ENCODE measurements at regions not wholly inside any gene's neighbourhood (a gene's known extent, or its start where the extent isn't known, plus 50 kb on each side); places are given as distances from the start of the nearest gene placed in this dataset.
A peak's percentile ranks its signal among the peaks of the same experiment; 100 is the strongest.

DNA sequence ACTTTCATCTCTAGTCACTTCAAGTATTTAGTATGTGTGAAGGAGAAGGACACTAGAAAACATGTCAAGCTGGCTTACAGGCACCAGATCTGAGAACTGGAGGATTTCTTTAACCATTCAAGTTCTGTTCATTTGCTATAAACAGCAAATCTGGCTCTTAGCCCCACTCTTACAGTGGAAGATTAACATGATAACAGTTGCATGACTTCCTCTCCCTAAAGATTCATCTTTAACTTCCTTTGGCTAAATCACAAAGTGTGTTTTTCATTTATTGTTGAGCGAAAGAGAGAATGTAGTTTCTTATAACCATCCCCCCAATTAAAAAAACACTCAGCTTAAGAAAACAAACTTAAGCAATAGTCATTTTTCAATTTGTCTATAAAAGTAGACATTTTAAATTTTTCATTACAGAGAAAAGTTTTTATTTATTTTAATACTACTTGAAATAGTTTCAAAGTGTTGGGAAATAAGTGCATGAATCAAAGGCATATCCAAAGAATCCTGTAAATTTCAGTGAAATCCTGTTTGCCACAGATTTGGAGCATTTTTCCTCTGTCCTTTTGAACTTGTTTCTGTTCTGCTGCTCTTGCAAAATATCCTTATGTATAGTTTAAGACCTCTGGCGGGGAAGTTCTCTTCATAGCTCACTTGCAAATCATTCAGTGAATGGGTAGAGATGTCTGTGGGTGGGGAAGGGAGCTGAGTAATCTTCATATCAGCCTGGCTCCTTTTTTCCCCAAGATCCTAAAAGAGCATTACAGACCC lies 241.0 kb upstream of the RBBP8 start:
- Histone ChIP-seq H3K27me3 (no peaks in the 10 kb centered on the region), H3K9me3 (no peaks in the 10 kb centered on the region), H3K4me3 (no peak overlapping the region), H3K4me1 (peaks cover 0 to 16% (median 8%) of the 10 kb centered on the region in 3 donors), H3K27ac (peak overlapping the region in 2 of 4 donors; percentile 2 to 14), H3K36me3 (no peaks in the 10 kb centered on the region)
- TF ChIP-seq POLR2A (IDR thresholded peaks at IDR 0.05), result no peak
- WGBS, 2 donors, result 39 to 53% methylated on average over 2 of the region's 2 CpGs
- DNase-seq, result no peak
- intact Hi-C loops (cut with DNase I), result no loop called here

DNA sequence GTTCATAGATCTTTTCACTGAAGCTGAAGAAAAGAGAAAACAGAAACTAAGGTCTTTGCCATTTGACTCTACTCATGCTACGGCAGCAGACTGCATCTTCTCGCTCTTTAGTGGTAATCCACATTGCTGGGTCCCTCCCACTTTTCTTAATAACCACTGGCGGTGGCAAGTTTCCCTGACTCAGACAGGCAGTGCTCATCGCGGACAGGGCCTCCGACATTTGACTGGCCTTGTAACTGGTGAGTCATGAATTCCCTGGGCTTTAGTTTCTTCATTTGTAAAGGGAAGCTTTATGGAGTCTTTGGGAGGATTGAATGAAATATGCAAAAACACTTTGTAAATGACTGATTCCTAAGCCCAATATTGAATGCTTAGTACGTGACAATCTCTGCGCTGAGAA lies 238.2 kb upstream of the RBBP8 start:
- Histone ChIP-seq H3K4me3 (no peak overlapping the region), H3K9me3 (no peaks in the 10 kb centered on the region), H3K36me3 (no peaks in the 10 kb centered on the region), H3K27me3 (no peaks in the 10 kb centered on the region), H3K27ac (no peak overlapping the region), H3K4me1 (peaks cover 0 to 16% (median 8%) of the 10 kb centered on the region in 3 donors)
- TF ChIP-seq POLR2A (IDR thresholded peaks at IDR 0.05), result no peak
- TF ChIP-seq, protein P1, sequence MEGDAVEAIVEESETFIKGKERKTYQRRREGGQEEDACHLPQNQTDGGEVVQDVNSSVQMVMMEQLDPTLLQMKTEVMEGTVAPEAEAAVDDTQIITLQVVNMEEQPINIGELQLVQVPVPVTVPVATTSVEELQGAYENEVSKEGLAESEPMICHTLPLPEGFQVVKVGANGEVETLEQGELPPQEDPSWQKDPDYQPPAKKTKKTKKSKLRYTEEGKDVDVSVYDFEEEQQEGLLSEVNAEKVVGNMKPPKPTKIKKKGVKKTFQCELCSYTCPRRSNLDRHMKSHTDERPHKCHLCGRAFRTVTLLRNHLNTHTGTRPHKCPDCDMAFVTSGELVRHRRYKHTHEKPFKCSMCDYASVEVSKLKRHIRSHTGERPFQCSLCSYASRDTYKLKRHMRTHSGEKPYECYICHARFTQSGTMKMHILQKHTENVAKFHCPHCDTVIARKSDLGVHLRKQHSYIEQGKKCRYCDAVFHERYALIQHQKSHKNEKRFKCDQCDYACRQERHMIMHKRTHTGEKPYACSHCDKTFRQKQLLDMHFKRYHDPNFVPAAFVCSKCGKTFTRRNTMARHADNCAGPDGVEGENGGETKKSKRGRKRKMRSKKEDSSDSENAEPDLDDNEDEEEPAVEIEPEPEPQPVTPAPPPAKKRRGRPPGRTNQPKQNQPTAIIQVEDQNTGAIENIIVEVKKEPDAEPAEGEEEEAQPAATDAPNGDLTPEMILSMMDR (IDR thresholded peaks at IDR 0.05), result no peak
- intact Hi-C loops (cut with DNase I), result no loop called here
- DNase-seq, result no peak
- 31 to 32% methylated on average over 8 of the region's 8 CpGs for WGBS, 2 donors

DNA sequence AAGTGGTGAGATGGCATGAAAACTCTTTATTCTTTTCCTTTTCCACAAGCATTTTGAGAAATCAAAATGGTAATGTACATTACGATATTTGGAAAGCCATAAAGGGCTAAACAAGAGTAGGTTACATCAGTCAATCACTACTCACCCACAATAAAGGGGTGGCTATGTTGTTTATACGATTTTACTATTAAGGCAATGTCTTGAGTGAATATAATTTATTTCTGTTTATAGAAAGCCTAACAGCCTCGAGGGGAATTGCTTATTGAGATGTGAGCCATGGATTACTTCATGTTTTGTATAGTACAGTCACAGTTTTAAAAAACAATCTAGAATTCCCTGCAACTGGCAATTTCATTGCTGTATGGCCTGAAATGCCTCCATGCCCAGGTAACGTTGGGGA lies 237.5 kb upstream of the RBBP8 start:
- H3K36me3 ChIP-seq, result no peaks in the 10 kb centered on the region
- H3K4me3 ChIP-seq, result no peak overlapping the region
- no peak for DNase-seq
- H3K4me1 ChIP-seq, result peaks cover 0 to 16% (median 8%) of the 10 kb centered on the region in 3 donors
- intact Hi-C loops (cut with DNase I), result no loop called here
- 47 to 60% methylated on average over 4 of the region's 4 CpGs for WGBS, 2 donors
- no peaks in the 10 kb centered on the region for H3K9me3 ChIP-seq
- TF ChIP-seq, protein P1 (IDR thresholded peaks at IDR 0.05), result no peak
- TF ChIP-seq POLR2A (IDR thresholded peaks at IDR 0.05), result no peak
- H3K27me3 ChIP-seq, result no peaks in the 10 kb centered on the region
- no peak overlapping the region for H3K27ac ChIP-seq

DNA sequence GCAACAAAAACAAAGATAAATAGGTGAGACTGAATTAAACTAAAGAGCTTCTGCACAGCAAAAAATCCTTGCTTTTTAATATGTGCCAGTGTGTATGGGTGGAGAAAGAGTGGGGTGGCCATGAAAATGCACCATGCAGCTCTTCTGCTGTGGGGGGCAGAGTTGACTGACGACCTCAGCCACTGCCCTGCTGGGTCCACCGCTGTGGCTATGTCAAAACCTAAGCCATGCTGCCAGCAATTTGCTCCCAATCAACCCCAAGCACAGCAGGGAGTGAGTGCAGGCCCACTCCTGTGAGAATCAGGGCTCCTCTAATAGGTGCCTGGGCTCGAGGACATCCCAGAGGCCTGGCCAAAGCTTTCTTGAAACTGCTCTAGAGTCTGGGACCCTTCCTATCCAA lies 235.6 kb upstream of the RBBP8 start:
- intact Hi-C loops (cut with DNase I), result no loop called here
- peaks cover 0 to 16% (median 6%) of the 10 kb centered on the region in 3 donors for H3K4me1 ChIP-seq
- H3K4me3 ChIP-seq, result no peak overlapping the region
- DNase-seq, result no peak
- no peaks in the 10 kb centered on the region for H3K36me3 ChIP-seq
- WGBS, 2 donors, result 82 to 85% methylated on average over 3 of the region's 3 CpGs
- H3K27ac ChIP-seq, result no peak overlapping the region
- H3K9me3 ChIP-seq, result no peaks in the 10 kb centered on the region
- H3K27me3 ChIP-seq, result no peaks in the 10 kb centered on the region
- no peak for TF ChIP-seq POLR2A (IDR thresholded peaks at IDR 0.05)
- TF ChIP-seq, protein P1 (IDR thresholded peaks at IDR 0.05), result no peak

DNA sequence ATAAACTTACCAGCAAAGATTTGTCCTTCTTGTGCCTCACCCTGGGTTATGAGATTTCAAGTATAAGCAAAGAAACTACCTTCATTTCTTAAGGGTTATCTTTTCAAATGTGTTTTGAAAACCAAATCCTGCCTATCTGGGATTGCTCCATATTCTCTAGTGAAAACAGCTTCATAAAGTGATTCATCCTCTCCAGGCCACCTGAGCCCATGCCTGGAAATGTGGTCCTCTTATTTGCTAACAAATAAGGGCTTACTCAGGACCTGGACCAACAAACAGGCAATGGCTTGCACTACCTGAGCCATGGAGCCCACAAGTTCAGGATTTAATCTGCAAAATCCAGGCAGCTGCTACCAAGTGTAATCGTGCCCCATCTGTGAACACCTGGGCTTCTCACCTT lies 234.4 kb upstream of the RBBP8 start:
- no peak for DNase-seq
- no peak overlapping the region for H3K27ac ChIP-seq
- WGBS, 2 donors, result 100% methylated on average over 1 of the region's 1 CpG; no CpG with 5 or more reads in 1 of the 2 donors
- no peaks in the 10 kb centered on the region for H3K27me3 ChIP-seq
- H3K4me1 ChIP-seq, result peaks cover 0 to 16% (median 2%) of the 10 kb centered on the region in 3 donors
- H3K36me3 ChIP-seq, result no peaks in the 10 kb centered on the region
- H3K9me3 ChIP-seq, result no peaks in the 10 kb centered on the region
- intact Hi-C loops (cut with DNase I), result no loop called here
- no peak for TF ChIP-seq POLR2A (IDR thresholded peaks at IDR 0.05)
- TF ChIP-seq, protein P1 (IDR thresholded peaks at IDR 0.05), result no peak
- H3K4me3 ChIP-seq, result no peak overlapping the region

Measured in esophagus squamous epithelium (tissue), 5 donors.